Neural progenitor cell (in vitro differentiated cells): ENCODE measurements at regions not wholly inside any gene's neighbourhood (a gene's known extent, or its start where the extent isn't known, plus 50 kb on each side); places are given as distances from the start of the nearest gene placed in this dataset.

Source experiments
- EZH2 ChIP-seq: fragments of 200-600 bp; sonication (generic); IDR thresholded peaks from 2 replicates; pipeline ENCODE4 v1.6.1; 2017; ENCODE audit warnings: antibody characterized with exemption, mild to moderate bottlenecking, moderate library complexity
- EZH2phosphoT487 ChIP-seq: fragments of 200-600 bp; sonication (generic); IDR thresholded peaks from 2 replicates; pipeline ENCODE4 v1.6.1; 2017; ENCODE audit warnings: antibody characterized with exemption
- TF ChIP-seq, protein P1 (sequence below): fragments of 200-600 bp; sonication (generic); IDR thresholded peaks from 2 replicates; pipeline ENCODE4 v1.5.1; 2017; ENCODE audit warnings: antibody characterized with exemption, mild to moderate bottlenecking

- TF ChIP-seq EZH2 (no peak), EZH2phosphoT487 (no peak)
- TF ChIP-seq, protein P1, sequence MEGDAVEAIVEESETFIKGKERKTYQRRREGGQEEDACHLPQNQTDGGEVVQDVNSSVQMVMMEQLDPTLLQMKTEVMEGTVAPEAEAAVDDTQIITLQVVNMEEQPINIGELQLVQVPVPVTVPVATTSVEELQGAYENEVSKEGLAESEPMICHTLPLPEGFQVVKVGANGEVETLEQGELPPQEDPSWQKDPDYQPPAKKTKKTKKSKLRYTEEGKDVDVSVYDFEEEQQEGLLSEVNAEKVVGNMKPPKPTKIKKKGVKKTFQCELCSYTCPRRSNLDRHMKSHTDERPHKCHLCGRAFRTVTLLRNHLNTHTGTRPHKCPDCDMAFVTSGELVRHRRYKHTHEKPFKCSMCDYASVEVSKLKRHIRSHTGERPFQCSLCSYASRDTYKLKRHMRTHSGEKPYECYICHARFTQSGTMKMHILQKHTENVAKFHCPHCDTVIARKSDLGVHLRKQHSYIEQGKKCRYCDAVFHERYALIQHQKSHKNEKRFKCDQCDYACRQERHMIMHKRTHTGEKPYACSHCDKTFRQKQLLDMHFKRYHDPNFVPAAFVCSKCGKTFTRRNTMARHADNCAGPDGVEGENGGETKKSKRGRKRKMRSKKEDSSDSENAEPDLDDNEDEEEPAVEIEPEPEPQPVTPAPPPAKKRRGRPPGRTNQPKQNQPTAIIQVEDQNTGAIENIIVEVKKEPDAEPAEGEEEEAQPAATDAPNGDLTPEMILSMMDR = no peak
These were observed 1094.8 kb downstream of the SUCLG1 start for GRCh38 chr2:83364264-83364663.
